Right lobe of liver (tissue), 4 donors: ENCODE measurements at regions not wholly inside any gene's neighbourhood (a gene's known extent, or its start where the extent isn't known, plus 50 kb on each side); places are given as distances from the start of the nearest gene placed in this dataset.

Experiments
- POLR2A ChIP-seq: fragments of 450-650 bp; IDR thresholded peaks from one replicate; pipeline ENCODE4 v1.6.1; 2017; ENCODE audit warnings: antibody characterized with exemption, mild to moderate bottlenecking
- TF ChIP-seq, protein P1 (sequence below), 4 donors: fragments of 200-600 bp in 3 of 4; fragments of 450-650 bp in 1 of 4; IDR thresholded peaks; one replicate each; pipeline versions ENCODE4 v1.5.1 to v1.8.0; 2016 to 2022; ENCODE audit warnings: antibody characterized with exemption in 4 of 4, mild to moderate bottlenecking in 2 of 4
- donor health status: DM: no; HTN: no; CAD: no.
- donor health status: DM: no; HTN: no; CAD: no.
- donor health status: DM: no; HTN: yes; CAD: no.

GRCh38 chr6:105943514-105943913 is 142.6 kb upstream of the PRDM1 start:
- TF ChIP-seq, protein P1, sequence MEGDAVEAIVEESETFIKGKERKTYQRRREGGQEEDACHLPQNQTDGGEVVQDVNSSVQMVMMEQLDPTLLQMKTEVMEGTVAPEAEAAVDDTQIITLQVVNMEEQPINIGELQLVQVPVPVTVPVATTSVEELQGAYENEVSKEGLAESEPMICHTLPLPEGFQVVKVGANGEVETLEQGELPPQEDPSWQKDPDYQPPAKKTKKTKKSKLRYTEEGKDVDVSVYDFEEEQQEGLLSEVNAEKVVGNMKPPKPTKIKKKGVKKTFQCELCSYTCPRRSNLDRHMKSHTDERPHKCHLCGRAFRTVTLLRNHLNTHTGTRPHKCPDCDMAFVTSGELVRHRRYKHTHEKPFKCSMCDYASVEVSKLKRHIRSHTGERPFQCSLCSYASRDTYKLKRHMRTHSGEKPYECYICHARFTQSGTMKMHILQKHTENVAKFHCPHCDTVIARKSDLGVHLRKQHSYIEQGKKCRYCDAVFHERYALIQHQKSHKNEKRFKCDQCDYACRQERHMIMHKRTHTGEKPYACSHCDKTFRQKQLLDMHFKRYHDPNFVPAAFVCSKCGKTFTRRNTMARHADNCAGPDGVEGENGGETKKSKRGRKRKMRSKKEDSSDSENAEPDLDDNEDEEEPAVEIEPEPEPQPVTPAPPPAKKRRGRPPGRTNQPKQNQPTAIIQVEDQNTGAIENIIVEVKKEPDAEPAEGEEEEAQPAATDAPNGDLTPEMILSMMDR (IDR thresholded peaks at IDR 0.05): no peak
- no peak for TF ChIP-seq POLR2A
